A204.1 (cell line): ENCODE measurements at regions not wholly inside any gene's neighbourhood (a gene's known extent, or its start where the extent isn't known, plus 50 kb on each side); places are given as distances from the start of the nearest gene placed in this dataset.

ENCODE experiments used
- FAIRE-seq: peaks from 2 replicates; lab custom pipeline; 2012; peaks lifted over from hg19 to GRCh38; lab: Jason Lieb, UNC

DNA sequence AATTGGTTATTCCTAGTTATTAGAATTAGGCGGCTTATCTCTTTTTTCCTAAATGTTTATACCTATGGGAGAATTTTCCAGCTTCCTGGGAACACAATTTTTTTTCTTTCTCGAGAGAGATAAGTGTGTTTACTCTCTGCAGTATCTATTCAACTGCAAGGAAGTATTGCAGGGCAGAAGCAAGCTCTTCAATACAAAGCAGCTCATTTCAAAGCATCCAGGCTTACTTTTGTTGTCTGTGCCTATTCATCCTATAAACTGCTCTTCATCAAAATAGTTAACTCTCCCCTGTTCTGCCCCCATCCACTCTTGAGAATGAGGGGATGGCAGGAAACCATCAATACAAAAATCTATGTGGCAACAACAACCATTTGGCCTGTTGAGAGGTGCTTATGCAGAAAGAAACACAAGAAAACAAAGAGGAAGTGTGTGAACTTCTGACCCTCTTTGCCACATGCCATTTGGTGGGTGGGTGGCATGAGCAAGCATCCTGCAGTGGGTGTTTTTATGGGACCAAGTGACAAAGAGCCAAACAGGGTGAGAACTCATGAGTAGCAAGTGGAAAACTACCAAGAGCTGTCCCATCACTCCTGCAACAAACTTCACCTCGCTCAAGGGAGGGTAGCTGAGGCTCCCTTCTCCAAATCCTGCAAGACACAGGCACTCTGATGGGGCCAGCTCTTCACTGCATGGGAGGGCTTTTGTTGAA lies 50.6 kb upstream of the MRPS6 start:
- FAIRE-seq: no peak

DNA sequence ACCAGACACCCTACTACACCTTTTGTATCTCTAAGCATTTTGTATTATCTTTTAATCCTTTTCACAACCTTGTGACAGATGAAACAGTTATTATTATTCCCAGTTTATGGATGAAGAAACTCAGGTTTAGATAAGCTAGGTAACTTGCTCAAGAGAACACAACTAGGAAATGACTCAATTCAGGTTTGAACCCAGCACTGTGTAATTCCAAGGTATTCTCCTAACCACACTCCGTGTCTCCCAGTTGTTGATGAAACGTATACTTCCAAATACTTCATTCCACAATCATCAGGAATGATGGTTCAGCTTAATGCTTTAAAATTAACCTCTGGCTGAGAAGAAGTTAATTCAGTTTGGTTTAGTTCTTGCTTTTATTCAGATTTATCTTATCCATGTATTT lies 51.7 kb upstream of the MRPS6 start:
- FAIRE-seq: no peak

DNA sequence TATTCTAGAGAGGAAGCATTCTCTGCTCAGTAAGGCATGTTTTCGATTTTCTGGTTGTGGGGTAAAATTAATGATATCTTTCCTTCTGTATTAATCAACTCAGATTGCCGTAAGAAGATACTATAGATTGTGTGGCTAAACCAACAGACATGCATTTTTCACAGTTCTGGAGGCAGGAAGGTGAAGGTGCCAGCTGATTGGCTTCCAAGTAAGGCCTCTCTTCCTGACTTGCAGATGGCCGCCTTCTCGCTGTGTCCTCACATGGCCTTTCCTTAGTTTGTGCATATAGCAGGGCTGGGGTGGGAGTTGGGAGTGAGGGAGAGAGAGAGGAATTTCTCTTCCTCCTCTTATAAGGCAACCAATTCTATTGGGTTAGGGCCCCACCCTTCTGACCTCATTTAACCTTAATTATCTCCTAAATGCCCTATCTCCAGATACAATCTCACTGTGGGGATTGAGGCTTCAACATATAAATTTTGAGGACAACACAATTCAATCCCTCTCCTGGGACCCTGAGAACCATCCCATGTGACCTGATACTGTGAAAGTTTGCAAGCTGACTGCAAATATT lies 52.3 kb upstream of the MRPS6 start:
- no peak for FAIRE-seq

DNA sequence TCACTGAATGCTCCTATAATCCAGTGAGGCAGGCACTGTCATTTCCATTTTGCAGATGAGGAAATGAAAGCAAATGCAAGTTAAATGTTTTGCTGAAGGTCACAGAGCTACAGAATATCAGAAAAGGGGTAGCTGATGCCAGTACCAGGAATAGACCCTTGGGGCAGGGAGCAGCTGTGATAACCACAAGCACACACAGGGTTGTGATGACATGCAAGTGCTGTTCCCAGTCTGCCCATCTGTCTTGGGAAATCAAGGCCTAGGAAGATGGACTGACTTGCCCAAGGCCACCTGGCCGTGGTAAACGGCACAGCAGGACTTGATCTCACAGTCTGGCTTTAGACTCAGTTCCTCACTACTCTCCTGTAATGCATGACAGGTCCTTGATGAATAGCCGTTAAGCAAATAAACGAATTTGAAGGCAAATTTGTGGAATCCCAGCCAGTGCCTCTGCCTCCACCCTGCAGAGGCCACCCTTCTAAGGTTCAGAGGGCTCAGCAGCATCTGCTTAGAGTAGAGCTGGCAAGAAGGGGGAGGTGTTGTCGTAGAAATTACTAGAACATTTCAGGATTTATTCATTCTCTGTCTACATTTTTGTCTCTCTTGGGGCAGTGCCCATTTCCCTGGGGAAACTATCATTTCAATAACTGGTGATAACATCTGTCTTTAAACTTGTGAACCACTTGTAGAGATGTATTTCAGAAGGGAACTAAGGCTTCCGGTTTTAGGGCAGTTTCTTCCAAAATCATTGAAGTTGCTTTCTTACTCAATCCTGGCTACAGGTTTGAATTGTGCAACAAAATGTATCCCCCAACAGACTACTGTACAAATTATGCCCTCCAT lies 53.2 kb upstream of the MRPS6 start:
- FAIRE-seq: no peak

DNA sequence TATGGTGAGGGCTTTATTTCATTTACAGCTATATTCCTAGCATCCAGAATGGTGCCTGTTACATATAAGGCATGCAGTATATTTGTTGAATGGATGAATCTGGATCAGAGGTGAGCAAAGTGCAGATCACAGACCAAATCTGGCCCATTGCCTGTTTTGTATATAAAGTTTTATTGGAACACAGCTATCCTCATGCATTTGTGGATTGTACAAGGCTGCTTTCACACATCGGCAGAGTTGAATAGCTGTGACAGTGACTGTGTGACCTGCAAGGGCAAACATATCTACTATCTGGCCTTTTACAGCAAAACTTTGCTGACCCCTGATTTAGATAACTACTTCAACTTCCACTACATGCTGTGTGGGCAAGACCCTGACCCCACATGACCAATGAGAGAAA lies 54.0 kb upstream of the MRPS6 start:
- FAIRE-seq: no peak

DNA sequence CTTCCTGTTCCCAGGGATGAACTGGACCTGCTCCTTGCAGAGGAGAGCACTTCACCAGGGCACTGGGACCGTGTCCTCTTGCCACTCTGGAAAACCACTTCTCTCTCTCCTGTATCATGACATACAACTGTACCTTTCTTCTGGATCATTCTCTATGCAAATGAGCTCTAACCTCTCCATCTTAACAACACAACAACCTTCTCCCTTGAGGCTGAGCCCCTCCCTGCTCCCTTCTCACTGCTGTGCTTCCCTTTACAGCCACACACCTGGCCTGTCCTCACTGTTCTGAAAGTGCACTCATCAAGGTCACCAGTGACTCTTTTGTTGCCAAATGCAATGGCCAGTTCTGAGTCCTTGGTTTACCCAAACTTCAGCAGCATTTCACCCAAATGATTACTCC lies 54.5 kb upstream of the MRPS6 start:
- no peak for FAIRE-seq

DNA sequence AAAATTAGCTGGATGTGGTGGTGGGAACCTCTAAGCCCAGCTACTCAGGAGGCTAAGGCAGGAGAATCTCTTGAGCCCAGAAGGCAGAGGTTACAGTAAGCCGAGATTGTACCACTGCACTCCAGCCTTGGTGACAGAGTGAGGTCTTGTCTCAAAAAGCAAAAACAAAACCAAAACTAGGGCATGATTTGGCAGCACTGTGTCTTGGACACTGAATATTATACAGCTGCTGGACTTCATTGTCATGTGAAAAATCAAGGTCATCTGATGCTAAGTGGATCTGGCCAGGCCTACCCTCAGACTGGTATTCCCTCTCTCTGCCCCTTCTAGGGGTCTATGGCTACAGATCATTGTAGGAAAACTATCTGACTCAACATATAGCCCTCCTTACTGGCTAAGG lies 55.2 kb upstream of the MRPS6 start:
- no peak for FAIRE-seq

DNA sequence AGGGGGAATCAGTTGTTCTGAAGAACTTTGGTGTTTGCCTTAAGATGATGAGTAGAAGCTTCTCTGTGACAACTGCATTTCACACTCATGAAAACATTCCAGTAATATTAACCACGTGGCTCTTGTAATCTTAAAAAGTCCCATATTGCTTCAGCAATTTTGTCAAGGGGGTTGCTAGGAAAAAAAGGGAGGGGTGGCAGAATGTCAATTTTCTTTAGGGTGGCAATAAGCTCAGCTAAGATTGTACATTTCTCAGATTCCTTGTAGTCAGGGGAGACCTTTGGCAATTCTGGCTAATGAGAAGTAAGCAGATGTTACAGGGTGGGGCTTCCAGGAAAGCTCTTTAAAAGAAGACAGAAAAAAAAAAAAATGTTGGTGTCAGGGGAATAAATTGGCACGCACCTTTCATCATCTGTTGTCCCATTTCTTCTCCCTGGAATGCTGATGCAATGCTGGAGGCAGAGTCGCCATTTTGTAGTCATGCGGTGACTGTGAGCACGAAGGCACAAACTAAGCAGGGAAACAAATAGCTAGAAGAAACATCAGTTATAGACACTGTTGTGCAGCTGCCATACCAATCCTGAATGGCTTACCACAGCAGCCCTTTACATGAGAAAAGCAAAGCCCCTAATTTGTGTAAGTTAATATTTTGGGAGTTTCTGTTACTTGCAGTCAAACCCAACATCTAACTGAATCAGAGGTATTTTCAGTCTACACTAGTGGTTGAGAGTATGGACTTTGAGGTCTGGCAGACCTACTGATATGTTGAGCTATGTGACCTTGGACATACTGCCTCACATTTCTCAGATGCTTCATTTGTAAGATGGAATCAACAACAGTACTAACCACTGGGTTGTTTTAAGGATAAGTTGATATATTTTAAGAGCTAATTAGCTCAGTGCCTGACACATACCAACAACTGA lies 56.1 kb upstream of the MRPS6 start:
- no peak for FAIRE-seq

DNA sequence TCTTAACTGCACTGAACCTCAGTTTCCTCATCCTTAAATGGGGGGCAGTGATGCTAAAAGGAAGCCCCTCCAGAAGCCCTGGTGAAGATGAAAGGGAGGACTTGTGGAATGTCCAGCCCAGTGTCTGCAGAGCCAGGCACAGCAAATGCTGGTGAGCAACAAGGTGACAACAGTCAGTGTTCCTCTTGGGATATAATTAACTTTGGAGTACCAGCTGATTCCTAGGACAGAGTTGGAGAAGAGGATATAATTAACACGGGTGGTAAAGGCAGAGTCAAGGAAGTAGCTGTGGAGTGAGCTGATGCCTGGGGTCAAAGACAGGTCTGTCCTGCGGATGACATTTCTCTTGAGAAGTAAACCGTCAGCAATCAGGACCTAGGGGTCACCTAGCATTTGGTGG lies 60.7 kb upstream of the MRPS6 start:
- no peak for FAIRE-seq

DNA sequence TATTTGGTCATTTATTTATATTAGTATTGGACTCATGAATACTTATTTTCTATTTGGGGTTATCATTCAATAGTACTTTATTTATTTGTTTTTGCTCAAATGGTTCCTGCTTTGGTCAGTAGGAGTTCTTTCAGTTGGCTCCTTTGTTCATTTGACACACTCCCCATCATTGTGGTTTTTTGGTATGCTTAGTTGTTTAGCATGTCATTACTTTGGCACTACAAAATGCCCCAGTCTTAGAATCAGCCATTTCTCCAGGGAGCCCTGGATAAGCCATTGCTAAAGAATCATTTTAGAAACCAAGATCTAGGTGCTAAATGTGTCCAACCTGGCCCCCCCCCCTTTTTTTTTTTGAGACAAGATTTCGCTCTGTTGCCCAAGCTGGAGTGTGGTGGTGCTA lies 61.7 kb upstream of the MRPS6 start:
- FAIRE-seq: no peak

DNA sequence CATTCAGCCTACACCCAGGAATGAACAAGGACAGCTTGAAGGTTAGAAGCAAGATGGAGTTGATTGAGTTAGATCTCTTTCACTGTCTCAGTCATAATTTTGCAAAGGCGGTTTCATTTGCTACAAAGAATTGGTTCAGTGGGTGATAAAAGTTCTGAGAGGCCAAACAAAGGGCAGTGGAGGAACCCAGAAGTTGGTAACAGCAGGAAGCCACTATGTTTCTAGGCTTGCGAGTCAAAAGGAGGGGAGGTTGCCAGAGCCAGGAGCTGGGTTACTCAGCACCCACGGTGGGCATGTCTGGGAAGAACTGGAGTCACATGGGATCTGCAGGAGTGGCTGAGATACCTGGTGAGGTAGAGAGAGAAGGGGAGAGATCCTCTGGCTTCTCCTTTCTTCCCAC lies 64.2 kb upstream of the MRPS6 start:
- no peak for FAIRE-seq

DNA sequence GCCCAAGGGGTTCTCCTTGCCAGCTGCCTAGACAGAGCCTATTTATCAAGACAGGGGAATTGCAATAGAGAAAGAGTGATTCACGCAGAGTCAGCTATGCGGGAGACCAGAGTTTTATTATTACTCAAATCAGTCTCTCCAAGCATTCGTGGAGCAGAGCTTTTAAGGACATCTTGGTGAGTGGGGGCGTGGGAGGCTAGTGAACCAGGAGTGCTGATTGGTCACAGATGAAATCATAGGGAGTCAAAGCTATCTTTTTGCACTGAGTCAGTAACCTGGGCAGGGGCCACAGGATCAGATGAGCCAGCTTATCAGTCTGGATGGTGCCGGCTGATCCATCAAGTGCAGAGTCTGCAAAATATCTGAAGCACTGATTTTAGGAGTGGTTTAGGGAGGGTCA lies 64.8 kb upstream of the MRPS6 start:
- FAIRE-seq: no peak

DNA sequence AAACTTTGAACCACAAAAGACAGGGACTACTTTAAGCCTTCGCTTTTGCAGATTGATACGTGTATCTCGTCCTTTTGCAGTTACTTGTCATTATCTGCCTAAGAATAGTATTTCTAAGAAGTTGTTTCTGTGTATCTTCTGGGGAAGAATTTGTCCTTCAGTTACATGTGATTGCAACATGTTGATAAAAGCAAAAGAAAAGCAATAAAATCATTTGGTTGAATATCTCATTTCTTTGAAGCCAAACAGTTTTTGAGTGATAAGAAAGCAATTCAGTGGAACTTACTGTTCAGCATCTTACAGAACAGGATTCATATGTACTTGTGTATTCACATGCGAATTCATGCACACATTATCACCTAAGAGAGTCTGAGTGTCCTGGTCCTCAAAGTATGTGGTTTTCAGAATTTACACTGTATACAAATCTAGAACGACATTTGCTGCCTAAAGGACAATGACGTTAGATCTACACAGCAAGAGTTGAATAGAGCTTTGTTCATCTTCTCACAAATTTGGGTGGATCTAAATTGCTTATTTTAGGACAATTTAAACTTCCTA lies 66.7 kb upstream of the MRPS6 start:
- FAIRE-seq: no peak

DNA sequence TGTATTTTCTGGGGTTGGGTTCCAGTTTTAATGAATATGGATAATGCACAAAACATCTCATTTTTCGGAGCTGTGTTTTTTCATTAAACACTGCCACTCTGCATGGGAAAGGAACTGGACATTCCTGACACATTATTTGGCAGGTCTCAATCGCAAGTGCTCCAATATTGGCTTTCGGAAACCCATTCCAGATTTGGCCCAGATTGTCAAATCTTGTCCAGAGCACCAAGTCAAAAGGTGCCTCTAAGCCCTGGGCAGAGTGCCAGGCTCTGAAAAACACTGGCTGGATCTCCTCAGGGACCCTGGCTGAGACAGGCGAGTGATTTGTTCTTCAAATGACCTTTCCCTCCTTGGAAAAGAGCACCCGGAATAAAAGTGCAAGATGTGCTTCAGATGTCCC lies 68.4 kb upstream of the MRPS6 start:
- FAIRE-seq: no peak

DNA sequence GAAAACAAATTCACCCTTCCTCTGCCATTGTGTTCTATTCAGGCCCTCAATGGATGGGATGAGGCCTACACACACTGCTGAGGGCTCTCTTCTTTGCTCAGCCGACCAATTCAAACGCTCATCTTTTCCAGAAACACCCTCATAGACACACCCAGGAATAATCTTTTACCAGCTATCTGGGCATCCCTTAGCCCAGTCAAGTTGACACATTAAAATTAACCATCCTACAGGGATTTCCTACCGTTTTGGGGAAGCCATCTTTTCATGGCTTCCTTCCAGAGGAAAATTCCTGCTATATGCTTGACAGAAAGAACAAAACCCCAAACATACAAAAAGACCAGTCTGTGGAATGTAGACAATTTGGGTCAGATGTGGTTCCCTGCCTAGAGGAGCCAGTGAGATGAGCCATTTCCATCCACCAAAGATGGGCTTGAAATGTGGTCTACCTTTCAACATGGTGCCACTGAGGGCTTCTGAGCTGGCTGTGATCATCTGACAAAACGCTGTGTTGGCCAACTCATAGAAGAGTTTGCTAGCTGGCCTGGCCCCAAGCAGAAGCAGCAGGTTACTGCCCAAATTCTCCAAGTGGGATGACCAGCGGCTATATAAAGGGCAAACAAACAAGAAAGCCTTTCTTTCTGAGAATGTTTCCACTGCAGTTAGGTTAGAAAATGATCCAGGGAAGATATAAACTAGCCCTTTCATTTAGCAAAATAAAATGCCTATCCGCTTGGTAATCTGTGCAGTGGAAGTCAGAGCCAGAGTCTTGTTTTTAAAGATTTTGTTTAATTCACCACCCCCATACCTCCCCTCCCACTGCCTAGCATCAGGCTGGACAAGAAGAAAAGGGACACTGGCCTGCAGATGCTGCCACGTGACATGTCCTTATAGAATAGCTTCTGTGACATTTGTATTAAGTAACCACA lies 69.1 kb upstream of the MRPS6 start:
- no peak for FAIRE-seq

DNA sequence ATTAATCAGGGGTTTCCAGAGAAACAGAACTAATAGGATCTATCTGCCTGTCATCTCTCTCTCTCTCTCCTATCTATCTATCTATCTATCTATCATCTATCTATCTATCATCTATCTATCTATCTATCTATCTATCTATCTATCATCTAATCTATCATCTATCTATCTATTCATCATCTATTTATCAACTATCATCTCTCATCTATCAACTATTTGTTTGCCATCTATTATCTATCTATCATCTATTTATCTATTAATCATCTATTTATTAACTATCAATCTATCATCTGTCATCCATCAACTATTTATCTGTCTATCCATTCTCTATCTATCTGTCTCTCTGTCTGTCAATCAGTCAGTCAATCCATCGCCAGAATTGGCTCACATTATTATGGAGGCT lies 70.0 kb upstream of the MRPS6 start:
- FAIRE-seq: no peak

DNA sequence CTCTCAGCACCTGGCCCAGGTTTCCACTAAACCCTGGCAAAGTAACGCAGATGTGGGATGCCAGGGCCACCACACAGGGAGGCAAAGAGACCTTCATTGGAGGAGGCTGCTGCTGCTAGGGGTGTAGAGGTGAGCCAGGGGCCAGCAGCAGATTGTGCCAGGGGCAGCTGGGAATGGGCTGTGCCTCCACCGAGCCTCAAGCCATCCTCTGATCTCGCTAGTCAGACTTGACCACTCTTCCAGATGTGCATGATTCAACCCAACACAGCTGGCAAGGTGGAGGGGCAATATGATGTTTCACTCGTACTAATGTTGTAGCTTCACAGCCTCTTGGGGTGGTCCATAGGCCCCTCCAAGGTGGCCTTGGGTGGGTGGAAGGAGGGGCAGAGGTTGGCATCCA lies 73.0 kb upstream of the MRPS6 start:
- no peak for FAIRE-seq

DNA sequence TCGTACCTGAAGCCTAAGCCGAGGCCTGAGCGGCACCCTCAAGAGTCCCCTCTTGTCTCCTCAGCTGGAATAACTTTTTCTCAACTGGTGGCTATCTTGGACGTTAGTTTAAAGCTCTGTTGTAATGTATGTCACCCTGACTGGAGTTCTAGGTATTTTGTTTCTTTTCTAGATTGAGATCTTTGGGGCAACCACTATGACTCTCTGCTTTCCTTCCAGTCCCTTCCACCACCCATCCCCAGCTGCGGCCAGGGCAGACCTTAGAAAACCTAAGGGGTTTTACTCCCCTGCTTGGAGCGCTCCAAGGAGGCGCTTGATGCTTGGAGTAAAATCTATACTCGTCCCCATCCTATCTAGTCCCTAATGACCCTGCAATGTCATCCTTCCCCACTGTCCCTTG lies 74.6 kb upstream of the MRPS6 start:
- FAIRE-seq: no peak

DNA sequence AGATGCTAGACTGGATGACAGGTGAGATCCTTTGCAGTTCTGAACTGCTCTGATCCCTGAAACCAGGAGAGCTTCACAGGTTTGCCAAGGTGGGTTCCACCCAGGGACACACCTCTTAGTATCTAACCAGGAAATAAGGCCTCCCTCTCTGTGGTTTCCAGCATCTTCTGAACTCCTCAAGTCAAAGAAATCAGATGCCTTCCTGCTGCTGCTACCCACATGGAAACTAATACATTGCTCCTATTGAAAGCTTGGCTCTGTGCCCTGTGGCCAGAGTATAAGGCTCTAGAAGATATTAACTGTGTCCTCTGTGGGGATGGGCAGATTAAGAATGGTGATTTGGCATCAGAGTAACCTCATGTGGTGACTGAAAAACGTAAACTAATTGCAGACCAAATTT lies 75.0 kb upstream of the MRPS6 start:
- no peak for FAIRE-seq

DNA sequence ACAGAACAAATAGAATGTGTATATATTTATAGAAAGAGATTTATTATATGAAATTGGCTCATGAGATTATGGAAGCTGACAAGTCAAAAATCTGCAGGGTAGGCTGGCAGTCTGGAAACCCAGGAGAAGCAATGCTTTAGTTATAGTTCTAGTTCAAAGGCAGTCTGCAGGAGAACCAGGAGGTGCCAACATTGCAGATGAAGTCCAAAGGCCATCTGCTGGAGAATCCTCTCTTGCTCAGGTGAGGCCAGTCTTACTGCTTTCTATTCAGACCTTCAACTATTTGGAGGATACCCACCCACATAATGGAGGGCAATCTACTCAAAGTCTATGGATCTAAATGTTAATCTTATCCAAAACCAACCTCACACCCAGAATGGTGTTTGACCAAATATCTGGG lies 75.9 kb upstream of the MRPS6 start:
- FAIRE-seq: no peak

DNA sequence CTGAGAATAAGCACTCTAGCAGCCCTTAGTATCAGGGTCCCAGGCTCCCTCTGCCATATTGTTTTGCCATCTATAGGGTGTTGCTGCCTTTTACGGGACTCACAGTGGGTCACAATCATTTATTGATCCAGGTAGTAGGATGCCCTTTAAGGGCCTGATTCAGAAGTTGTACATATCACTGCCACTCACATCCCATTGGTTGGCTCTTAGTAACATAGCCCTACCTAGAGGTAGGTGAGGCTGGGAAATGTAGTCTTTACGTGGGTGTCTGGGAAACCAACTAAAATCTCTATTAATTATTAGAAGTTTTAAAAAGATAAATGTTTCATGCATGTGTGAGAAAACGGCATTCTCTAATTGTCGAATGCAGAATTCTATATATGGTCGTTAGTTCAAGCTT lies 78.8 kb upstream of the ATP5PO start:
- no peak for FAIRE-seq
